GM18517 (cell line): ENCODE measurements at regions not wholly inside any gene's neighbourhood (a gene's known extent, or its start where the extent isn't known, plus 50 kb on each side); places are given as distances from the start of the nearest gene placed in this dataset.

Experiments used
- ATAC-seq: cut with Tn5 transposase; IDR thresholded peaks from one replicate; pipeline ENCODE4 v1.9.1; 2021; ENCODE audit warnings: mild to moderate bottlenecking, moderate library complexity; ENCODE audit not compliant: unreplicated experiment

DNA sequence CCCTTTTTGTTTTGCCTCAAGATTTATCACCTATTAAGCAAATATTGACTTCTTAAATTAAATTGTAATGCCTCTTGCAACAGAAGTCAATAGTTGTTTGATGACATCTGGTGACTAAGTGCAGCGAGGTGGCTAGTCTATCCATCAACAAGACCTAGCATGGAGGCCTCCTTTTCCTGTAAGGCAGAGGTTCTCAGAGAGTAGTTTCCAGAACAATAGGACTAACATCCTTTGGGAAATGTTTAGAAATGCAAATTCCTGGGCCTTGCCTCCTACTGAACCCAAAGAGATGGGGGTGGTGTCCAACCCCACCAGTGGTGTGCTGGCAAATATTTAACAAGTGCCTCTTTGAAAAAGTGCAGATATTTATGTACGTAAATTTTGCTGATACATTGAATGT, 143.7 kb downstream of the SCP2D1 start:
- no peak for ATAC-seq

DNA sequence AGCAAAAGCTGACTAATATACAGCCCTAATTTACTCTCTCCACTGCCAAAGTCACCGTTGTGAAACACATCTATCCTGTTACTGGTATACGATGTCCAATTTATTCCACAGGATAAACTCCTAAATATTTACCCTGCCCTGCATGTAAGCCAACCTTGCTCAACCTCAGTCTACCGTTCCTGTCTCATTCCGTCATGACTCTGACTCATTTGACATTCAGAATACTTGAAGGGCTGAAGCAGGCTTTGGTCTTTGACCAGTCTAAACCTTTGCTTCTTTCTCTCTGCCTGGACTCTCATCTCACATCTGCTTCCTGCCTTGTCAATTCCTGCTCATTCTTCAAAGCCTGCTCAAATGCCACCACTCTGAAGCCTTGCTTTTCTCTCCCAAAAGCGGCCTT, 157.5 kb downstream of the SCP2D1 start:
- no peak for ATAC-seq

DNA sequence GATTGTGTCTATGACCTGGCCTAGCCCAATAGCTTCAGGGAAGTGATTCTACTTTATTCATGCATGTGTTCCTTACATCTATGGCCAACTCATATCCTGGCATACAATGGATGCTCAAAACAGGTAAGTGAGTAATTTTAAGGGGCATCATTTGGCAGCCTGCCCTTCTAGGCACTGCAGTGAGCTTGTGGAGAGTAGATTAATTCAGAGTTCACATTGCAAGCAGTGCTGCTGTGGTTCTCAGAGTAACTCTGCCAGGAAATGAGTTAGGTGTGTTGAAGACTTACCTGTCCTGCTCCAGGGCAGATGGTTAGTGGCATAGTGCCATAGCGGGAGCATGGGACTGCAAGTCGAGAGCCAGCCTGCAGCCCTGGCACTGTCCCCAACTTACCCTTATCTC, 158.0 kb downstream of the SCP2D1 start:
- ATAC-seq = no peak

DNA sequence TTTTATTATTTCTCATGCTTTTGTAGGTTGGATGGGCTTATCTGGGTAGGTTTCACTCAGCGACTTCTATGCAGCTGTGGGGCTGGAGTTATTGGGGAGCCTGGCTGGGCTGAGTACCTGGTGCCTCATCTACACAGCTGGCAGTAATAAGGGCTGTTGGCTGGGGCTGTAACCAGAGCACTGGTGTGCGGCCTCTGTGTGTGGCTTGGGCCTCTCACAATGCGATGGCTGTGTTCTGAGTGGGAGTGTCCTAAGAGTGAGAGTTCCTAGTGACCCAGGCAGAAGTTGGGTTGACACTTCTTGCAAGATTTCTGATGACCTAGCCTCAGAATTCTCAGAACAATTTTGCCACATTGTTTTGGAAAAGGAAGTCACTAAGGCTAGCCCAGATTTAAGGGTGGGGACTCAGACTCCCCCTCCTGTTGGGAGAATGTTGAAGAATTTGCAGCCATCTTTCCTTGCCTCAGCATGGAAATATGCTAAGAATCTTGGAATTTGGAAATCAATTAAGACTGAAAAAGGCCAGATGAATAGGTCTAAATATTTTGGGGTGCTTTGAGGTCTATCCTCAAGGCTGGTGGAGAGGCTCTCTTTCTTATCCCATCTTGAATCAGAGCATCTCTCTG, 158.8 kb downstream of the SCP2D1 start:
- ATAC-seq = no peak

DNA sequence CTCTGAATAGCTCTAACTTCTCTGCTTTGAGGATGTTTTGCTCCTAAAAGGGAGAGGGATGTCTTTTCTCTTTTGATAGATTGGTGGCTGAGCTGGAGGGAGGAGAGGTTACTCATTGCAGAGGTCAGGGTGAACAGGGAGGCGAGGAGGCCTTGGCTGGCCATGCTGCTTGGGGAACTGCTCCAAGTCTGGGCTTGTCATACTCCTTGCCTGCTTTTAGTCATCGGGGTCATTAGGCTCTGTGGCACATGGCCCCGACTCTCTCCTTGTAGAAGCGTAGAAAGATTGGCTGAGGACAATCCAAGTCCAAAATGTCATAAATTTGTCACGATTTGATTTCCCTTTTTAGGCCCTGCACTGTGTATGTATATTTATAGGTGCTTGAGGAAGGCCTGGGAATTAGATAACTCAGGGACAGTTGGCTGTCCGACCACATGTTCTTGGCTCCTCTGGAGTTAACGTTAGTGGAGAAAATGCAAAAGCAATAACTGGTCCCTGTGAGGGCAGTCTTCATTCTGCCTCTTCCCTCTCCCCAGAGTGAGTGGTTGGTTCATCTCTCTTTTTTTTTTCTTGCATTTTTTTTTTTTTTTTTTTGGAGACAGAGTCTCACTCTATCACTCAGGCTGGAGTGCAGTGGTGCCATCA, 160.1 kb downstream of the SCP2D1 start:
- no peak for ATAC-seq

DNA sequence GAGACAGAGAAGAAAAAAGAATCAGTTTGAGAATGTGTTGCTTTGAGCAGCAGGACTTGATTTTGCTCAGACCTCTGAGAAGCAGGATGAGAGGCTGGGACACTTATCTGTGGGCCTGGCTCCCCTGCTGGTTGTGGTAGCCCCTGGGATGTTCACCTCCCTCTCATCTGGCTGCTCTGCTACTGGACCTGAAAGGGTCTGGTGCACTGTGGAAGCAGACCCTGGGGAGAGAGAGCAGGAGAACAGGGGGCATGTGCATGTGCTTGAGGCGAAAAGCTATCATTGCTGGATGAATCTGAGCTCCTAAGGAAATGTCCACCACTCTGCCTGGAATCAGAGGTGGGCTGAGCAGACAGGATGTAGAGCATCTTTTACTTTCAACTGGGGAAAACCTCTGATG, 161.1 kb downstream of the SCP2D1 start:
- ATAC-seq = no peak

DNA sequence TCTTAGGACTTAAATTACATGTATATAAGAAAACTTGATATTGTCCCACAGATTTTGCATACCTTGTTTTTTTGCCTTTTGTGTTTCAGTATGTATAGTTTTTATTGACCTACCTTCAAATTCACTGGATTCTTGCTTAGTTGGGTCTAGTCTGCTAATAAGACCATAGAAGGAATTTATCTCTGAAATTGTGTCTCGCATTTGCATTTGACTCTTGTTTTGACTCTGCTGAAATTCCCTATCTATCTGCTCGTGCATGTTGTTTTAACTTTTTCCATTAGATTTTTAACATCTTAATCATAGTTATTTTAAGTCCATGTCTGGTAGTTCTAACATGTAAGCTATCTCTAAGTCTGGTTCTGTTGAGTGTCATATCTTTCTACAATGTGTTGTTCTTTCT, 163.9 kb downstream of the SCP2D1 start:
- ATAC-seq = no peak

DNA sequence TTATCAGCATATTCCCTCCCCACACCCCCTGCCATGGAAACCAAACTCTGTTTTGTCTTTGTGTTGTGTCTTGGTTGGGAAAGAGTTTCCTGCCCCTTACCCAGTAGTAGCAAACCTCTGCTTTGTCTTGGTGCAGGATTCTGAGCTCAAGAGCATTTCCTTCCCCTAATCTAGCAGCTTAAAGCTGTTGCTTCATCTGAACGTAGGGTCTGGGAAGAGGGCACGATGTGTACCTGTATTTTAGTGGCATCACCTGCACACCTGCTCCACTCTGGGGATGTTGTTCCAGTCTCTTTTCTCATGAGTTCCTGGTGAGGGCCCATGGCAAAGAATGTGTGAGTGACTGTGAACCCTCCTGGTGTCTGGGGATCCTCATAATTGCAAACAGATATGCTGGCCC, 164.7 kb downstream of the SCP2D1 start:
- ATAC-seq = no peak

DNA sequence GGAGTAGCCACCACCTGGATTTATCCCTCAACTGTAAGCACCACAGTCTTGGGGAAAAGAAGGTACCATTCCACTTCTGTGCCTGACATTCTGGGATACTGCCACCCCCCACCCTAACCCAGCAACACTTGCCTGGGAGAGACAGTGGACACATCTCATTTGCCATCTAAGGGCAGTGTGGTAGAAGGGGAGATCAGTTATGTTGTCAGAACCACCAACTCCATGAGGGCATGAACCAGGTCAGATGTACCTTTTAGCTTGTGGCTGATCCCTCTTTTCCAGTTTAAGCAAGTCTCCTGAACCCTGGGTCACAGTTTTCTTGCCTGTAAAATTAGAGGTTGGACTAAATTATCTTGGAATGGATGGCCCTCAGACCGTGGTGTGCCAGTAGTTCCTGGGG, 165.5 kb downstream of the SCP2D1 start:
- ATAC-seq = no peak

DNA sequence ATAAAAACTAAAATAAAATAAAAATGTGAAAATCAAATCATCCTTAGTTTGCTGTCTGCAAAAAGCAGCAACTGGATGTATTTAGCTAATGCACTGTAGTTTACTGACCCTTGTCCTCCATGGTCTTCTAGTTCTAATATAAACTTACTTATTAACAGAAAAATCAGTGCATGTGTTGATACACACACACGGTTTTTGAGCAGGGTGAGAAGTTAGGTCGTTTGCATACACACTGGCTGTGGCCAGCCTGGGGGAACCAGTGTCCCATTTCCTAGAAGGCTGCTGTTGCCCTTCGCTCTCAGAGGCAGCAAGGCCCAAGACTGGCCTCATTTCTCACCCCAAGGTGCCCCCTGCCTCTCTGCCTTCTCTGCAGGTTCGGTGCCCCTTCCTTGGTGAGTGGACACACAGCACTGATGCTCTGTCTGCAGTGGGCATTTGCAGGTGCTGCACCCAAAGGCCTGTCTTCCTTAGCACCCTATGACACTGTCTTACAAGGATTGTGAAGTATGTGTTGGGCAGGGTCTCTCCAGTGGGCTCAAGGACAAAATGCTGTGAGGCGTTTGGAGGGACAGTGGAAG, 168.5 kb downstream of the SCP2D1 start:
- no peak for ATAC-seq

DNA sequence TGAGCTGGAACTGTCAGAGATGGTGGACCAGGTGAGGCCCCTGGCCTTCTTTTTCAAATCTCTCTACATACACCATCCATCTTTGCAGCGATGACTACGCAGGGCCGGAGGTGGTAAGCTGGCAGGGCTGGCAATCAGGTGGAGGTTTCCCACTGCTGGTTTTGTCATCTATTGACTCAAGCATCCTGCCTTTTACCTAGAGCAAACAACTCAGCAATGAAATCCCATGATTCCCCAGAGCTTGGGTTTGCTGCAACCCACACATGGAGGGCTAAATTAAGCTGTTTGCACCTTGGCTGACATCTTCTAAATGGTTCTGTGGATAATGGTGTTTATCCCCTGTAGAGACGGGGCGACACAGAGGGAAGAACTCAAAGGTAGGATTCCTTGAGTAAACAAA, 170.2 kb downstream of the SCP2D1 start:
- no peak for ATAC-seq

DNA sequence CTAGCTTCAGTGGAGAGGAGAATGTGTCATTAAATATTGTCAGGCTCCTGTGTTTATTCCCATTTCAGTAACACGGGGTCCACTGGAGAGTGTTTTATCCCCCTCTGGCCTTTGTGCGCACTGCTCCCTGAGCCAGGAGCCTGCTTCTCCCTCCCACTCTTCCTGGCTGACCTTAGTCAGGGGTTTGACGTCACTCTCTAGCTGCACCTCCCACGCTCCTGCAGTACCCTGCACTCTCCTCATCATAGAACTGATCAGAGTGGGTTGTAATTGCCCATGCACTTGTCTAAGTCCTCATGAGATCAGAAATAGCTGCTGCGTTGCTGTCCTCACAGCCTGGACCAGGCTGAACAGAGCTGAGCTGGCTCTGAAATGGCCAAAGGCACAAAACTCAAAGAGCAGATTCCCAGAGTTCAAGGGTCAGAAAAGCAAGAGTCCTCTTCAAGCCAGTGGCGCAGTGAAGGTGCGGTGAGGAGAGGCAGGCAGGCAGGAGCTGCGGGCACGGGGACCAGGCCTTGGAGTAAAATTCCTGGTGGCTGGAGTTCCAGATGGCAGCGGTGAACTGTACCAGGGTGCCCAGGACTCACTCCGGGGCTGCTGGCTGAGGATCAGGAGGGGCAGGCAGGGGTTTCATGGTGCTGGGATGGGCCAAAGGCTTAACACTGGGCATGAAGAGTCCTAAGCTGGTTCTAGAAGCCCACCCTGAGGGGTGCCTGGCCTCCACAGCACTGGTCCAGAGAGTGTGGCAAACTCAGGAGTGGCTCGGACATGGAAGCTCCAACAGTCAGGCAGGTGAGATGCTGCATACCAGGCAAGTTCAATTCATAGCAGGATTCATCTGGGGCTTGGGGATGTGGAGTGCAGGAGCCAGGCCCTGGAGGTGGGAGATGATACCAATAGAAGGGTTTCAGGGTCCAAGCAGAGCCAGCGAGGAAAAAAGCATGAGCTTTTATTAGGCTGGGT, 170.9 kb downstream of the SCP2D1 start:
- no peak for ATAC-seq

DNA sequence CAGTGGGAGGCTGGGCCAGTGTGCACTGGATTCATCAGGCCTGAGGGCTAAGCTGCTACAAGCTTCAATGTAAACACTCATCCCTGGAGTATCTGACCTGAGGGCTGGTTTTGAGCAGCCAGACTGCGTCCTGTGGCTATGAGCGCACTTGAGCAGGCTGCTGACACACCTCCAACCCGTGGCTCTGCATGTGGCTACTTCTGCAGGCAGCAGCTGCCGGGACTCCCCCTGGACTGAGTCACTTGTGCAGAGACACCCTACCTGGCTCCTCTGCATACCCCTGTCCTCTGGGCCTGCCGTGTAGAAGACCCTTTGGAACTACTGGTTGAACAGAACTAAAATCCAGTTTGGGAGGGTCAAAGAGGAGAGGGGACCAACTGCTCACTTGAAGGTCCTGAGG, 172.0 kb downstream of the SCP2D1 start:
- no peak for ATAC-seq

DNA sequence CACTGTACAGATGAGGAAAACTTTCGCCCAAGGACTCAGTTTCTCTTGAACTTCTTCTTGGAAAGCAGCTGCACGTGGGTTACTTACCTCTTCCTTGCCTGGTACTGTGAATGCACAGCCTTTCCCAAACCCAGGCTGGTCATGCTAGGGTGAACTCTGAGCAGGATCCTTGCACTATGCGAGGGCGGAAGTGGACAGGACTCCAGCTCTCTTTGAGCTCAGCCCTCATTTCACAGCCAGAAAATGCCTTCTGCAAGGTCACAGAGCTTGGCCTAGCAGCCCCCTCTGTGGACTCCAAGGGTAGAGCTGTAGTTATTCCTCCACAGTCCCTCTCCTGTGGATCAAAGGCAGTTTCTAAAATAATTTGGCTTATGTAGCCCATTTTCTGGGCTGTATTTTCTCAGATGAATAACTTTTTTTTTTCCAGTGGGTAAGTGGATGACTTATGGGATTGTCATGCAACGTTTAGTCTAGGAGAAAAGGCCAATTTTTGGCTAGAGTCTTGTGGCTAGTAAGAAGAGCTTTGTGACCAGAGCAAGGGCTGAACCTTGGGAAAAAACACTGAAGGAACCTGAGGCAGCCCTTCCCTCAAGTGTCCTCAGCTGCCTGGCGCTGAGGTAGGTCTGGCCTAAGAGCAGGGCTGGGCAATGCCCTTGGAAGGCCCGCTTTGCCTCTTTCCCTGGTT, 172.7 kb downstream of the SCP2D1 start:
- no peak for ATAC-seq

DNA sequence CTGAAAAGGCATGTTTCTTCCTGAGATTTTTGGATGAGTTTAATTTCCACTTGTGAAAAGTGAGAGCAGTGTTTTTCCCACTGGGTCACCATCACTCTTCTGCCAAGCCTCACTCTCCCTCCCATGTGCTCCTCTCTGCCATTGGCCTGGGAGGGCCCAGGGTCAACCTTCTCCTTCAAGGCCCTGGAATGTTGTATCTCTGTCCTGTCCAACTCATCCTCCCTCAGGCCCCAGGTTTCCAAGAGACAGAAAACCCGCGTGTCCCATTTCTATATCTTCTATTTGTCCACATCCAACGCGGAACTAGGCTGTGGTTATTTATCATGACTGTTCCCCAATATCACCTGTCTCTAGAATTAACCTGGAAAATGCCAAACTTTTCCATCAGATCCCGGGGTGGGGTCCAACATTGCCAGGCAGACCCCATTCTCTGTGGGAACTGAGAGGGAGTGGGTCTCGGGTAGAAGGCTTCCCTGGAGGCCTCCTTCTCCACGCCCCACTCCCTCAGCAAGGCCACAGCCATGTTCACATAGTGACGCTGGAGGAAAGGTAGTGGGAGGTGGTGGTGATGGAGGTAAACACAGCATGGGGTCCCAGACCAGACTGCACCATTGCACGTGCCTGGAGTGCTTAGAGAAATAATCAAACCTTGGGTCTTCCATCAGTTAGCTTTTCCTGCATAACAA, 173.5 kb downstream of the SCP2D1 start:
- no peak for ATAC-seq

DNA sequence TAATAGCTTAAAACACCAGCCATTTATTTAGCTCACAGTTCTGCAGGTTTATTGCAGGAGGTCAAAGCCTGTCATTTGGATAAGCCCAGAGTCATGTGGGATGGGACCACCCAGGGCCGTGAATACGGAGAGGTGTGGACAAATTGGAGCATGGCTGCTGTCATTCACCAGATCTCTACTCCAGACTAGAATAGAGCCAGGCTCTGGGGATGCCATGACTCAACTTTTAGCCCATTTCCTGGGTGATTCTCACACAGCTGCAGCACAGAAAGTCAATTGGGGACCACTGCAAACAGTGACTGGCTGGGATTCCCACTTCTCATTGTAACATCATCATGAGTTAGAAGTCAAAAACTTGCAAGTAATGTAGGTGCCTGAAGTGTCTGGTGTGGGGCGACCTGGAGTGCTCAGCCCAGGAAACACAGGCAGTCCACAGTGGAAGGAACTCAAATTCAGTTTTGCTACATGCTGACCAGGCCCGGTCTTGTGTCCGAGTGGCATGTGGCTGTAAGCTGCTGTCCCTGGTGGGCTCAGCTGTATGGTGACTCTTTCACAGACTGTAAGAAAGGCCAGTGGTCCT, 174.3 kb downstream of the SCP2D1 start:
- no peak for ATAC-seq

DNA sequence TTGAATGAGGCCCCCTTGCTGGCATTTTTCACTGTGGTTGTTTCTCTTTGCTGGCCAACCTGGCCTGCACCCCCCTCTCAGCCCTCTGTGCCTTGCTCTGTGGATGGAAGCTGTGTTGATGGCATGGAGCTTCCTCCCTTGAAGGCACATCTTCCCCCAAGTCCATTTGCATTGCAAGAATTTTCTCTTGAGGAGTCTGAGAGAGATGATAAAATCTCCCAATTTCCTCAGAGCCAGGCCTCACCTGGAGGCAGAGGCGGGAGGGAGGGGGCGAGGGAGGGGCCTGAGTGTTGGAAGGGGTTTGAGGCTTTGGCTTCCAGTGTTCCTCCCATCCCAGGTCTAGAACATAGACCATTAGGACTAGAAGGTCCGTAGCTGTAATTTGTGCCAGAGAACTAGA, 175.1 kb downstream of the SCP2D1 start:
- ATAC-seq = no peak

DNA sequence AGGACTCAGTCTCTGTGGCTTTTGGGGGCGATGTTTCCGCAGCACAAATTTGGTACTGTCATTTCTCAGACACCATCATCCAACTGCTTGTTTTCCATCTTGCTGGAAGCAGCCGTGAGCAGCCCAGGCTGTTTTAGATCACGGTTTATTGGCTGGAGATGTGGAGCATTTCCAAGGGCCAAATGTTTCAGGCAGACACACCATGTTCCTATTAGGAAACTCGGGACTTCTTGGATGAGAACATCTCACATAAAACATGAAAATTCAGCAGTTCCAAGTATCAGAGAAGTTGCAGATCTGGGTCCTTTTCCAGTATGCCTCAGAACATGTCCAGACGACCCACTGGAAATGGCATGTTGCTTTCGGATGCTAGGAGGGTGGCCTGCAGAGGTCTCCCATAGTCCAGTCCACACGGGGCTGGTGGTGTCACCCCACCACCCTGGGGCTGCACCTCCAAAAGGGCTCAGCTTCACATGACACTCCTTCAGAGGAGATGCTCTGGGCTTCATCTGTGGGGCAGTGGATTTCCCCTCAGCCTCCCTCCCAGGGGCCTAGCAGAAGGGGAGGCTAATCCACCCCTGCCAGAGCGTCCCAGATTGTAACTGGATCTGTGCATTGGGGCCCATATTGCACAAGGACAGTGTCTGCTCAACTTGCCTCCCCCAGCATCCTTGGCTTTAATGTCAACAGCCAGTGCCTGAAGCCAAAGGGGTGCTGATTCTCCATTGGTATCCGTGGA, 176.3 kb downstream of the SCP2D1 start:
- ATAC-seq = no peak

DNA sequence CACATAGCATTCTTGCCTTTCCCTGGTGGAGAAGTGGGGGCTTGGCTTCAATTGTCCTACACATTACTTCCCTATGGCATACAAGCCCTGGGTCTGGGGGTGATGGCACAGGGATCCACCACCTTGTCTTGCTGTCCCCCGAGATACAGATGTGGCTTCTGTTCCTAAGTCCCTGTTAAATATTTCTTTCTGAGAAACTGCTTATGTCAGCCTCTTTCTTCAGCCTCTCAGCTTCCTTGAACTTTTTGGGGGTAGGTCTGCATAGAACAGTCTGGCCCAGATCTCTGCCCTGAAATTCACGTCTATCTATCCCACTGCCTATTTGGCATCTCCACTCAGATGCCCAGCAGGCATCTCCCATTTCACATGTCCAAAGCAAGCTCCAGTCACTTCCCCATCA, 177.4 kb downstream of the SCP2D1 start:
- ATAC-seq = no peak
